Fibroblast of villous mesenchyme (primary cell): ENCODE measurements at regions not wholly inside any gene's neighbourhood (a gene's known extent, or its start where the extent isn't known, plus 50 kb on each side); places are given as distances from the start of the nearest gene placed in this dataset.
"Not testable (repeated sequence)": the region's sequence is repeated elsewhere in the genome, so short reads cannot be mapped to it uniquely, and the experiment has no call there.

Experiments used
- DNase-seq: peaks from one replicate; pipeline ENCODE4 v3.0.0-alpha.2; 2010; ENCODE audit warnings: low read depth
- H3K4me3 ChIP-seq: 2 replicates; pipeline ENCODE4 v1.5.1; 2011; ENCODE audit warnings: low read depth, mild to moderate bottlenecking, low read length
- CTCF ChIP-seq: IDR thresholded peaks from 2 replicates; pipeline ENCODE4 v1.5.1; 2012; ENCODE audit warnings: low read depth, mild to moderate bottlenecking, low read length; ENCODE audit not compliant: insufficient read depth

DNA sequence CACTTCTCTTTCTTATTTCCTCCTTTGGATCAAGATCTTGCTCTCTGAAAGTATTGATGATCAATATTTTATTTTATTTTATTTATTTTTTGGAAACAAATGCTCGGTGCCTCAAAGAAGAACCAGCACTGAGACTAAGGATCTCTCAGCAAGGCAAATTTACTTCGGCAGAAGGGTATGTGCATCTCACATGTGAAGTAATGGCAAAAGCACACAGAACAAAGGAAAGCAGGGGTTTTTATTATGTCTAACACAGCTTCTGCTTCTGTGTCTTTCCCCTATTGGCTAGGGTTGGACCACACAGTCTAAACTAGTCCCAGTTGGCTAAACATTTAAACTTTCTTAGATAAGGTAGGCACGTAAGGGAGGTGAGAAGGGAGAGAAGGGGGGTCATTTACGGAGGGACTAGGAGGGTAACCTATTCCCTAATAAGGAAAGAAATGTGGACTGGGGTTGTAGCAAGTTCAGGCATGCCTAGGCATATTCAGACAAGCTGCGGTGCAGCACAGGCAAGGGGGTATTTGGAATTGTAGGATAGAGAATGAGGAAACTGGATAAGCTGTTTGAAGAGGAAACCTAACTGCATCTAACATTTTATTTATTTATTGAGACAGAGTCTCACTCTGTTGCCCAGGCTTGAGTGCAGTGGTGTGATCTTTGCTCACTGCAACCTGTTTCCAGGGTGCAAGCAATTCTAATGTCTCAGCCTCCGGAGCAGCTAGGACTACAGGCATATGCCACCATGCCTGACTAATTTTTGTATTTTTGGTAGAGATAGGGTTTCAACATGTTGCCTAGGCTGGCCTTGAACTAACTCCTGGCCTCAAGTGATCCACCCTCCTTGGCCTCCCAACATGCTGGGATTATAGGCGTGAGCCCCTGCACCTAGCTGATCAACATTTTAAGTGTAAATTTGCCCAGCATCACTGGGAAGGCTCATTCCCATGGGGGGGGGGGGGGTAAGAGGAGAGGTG is 90.0 kb upstream of the EIF5 start:
- TF ChIP-seq CTCF, result no peak
- H3K4me3 ChIP-seq, result no peak overlapping the region
- peak; percentile 73 for DNase-seq

GRCh38 chr14:103245624-103246031 is 88.4 kb upstream of the EIF5 start:
- not testable (repeated sequence) for H3K4me3 ChIP-seq
- peak; percentile 89 for DNase-seq

DNA sequence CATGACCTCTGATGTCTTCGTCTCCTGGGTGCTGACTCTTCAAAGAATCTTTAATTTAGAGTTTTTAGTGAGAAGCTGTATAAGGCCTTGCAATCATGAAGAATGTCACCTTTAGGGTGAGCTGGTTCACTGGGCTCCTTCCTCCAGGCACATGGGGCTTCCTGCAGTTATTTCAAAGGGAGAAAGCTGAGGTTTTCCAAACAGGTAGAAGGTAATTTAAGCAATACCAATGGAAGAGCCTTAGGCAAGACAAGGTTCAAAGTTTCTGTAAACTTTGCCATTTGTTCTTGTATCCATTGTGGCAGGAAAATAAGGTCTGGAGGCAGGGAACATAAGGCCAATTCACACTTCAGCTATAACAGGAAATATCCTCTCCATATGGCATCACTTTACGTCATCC is 88.0 kb upstream of the EIF5 start:
- H3K4me3 ChIP-seq, result no peak overlapping the region
- DNase-seq, result no peak
- TF ChIP-seq CTCF, result no peak

DNA sequence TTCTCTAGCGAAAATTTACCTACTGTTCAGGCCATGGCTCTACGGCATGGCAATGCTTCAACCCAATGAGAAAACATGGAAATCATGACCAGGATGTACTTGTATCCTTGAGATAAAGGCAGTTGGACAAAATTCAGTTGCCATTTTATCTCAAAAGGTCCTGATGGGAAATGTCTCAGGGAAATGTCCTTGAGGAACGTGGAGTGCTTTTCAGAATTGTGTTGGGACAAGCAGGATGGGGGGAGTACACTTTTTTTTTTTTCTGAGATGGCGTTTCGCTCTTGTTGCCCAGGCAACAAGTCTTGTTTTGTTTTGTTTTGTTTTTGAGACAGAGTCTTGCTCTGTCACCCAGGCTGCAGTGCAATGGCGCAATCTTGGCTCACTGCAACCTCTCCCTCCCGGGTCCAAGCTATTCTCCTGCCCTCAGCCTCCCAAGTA is 86.8 kb upstream of the EIF5 start:
- no peak for TF ChIP-seq CTCF
- H3K4me3 ChIP-seq, result no peak overlapping the region
- DNase-seq, result no peak

DNA sequence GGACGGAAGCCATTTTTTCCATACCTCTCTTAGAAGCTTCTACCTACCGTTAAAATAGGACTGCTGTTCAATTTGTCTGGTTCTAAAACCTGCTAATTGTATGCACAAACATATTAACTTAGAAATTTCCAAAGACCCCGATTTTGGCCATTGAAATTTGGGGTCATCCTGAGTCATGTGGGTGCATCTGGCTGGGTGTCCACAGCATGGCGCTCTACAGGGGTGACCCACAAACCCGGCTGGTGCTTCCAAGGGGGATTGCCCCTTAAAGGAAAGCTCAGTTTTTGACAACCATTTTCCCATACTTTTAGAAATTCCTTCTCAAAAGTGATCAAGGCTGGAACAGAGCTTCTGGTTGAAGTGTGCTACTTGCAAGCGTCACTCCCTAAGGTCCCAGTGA is 83.9 kb upstream of the EIF5 start:
- no peak for TF ChIP-seq CTCF
- no peak overlapping the region for H3K4me3 ChIP-seq
- no peak for DNase-seq

GRCh38 chr14:103250874-103251273 is 83.2 kb upstream of the EIF5 start:
- no peak for DNase-seq
- no peak for TF ChIP-seq CTCF
- no peak overlapping the region for H3K4me3 ChIP-seq

DNA sequence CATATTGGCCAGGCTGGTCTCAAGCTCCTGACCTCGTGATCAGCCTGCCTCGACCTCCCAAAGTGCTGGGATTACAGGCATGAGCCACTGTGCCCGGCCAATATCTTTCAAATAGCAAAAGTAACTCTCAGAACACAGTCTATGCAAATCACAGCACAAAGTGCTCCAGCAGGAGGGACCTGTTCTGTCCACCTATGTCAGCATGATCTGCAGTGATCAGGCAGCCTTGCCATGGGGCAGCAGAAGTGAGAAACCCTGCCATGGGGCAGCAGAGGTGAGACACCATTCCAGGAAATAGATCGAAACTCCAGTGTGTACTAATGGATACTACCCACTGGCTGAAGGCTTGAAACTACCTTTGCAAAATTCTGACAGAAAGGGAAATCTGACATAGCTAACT is 78.5 kb upstream of the EIF5 start:
- H3K4me3 ChIP-seq, result no peak overlapping the region
- TF ChIP-seq CTCF, result no peak
- no peak for DNase-seq
